IPS-18c (cell line): ENCODE measurements at regions not wholly inside any gene's neighbourhood (a gene's known extent, or its start where the extent isn't known, plus 50 kb on each side); places are given as distances from the start of the nearest gene placed in this dataset.
A peak's percentile ranks its signal among the peaks of the same experiment; 100 is the strongest.
"Not testable (repeated sequence)": the region's sequence is repeated elsewhere in the genome, so short reads cannot be mapped to it uniquely, and the experiment has no call there.

Source experiments
- H3K4me3 ChIP-seq: 2 replicates; pipeline ENCODE4 v1.7.0; 2013; ENCODE audit warnings: low read depth, mild to moderate bottlenecking, low read length, moderate library complexity; ENCODE audit not compliant: insufficient read depth
- H3K9me3 ChIP-seq: one replicate; pipeline ENCODE4 v1.6.1; 2013; ENCODE audit warnings: mild to moderate bottlenecking, low read length, moderate library complexity; ENCODE audit not compliant: control insufficient read depth, insufficient read depth

- no peaks in the 10 kb centered on the region for H3K9me3 ChIP-seq
- H3K4me3 ChIP-seq: no peak overlapping the region
Measured at GRCh38 chr19:23541991-23542390, 145.0 kb downstream of the ZNF675 start.

DNA sequence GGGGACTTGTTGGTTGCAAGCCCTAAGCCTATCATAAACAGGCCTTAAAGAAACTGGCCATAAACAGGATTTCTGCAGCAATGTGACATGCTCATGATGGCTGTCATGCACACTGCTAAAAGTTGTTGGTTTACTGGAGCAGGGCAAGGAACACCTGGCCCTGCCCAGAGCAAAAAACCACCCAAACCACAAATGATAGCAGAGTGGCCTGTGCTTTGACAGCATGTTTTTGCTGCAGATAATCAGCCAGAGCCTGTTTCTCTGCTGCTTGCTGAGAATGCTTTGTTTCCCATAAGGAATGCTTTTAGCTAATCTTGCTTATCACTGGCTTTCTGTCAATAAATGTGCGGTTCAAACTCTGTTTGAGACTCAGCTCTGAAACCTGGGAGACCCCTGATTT, 144.9 kb upstream of the ZNF91 start:
- not testable (repeated sequence) for H3K9me3 ChIP-seq, H3K4me3 ChIP-seq

- H3K9me3 ChIP-seq: no peaks in the 10 kb centered on the region
- H3K4me3 ChIP-seq: no peak overlapping the region
Measured at GRCh38 chr19:23539499-23539898, 144.2 kb upstream of the ZNF91 start.

- not testable (repeated sequence) for H3K4me3 ChIP-seq, H3K9me3 ChIP-seq
Measured at GRCh38 chr19:23537136-23537535, 141.9 kb upstream of the ZNF91 start.

- H3K9me3 ChIP-seq, H3K4me3 ChIP-seq: not testable (repeated sequence)
Measured at GRCh38 chr19:23536341-23536740, 141.1 kb upstream of the ZNF91 start.

GRCh38 chr19:23535901-23536300, 140.6 kb upstream of the ZNF91 start:
- H3K9me3 ChIP-seq, H3K4me3 ChIP-seq: not testable (repeated sequence)

GRCh38 chr19:23533441-23533840, 138.2 kb upstream of the ZNF91 start:
- not testable (repeated sequence) for H3K4me3 ChIP-seq, H3K9me3 ChIP-seq

- Histone ChIP-seq H3K4me3 (no peak overlapping the region), H3K9me3 (peaks cover 6% of the 10 kb centered on the region)
Measured at GRCh38 chr19:23531976-23532375, 136.7 kb upstream of the ZNF91 start.

DNA sequence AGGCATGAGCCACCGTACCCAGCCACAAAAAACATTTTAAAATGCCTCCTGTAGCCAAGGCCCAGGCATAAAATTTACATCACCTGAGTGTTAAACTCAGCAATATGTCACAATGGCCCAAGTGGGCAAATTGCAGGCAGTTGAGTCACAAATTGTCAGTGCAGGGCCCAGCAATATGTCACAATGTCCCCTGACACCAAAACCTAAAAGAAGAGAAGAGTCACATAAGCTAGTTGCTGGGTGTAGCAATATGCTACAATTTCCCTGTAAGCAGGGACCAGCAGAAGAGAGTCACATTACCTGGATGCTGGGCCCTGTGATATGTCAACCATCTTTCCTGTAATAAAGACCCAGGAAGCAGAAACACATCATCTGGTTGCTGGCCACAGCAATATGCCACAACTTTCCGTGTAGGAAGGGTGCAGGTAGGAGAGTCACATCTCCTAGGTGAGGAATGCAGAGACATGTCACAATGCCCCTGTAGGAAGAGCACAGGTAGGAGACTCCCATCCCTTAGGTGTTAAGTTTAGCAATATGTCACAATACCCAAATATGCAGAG, 136.0 kb upstream of the ZNF91 start:
- peaks cover 8% of the 10 kb centered on the region for H3K9me3 ChIP-seq
- H3K4me3 ChIP-seq: no peak overlapping the region

DNA sequence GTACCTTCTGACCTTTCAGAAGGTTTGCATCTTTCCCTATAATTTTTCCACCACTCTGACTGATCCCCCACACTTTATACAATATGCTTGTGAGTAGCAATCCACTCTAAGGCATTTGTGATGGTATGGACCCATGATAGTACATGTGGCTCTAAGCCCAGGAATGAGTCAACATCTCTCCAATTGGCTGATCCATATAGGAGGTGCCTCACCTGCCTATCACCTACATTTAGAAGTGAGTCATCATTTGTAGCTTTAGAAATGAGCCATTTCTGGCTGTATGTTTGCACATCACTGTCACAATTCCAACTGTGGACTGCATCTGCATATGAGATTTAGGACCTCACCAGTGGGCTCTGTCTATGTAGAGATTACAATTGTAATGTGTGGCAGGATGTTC, 133.1 kb upstream of the ZNF91 start:
- H3K4me3 ChIP-seq: no peak overlapping the region
- peaks cover 18% of the 10 kb centered on the region for H3K9me3 ChIP-seq

DNA sequence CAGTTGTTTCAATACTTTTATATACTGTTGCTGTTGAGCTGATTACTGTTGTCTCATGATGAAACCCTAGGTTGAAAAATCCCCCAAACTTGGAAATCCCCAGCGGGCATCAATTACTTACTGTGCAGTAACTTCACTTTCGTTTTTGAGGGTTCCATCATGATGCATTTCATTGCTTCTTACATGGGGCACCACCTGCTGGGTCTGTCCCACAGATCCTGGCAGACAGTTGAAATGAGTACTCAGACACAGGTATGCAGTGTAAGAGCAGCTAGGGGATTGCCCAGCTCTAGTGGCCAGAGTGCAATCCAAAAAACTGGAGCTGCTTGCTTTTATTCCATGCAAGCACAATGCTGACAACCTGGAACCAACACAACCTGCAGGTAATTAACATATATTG, 132.5 kb upstream of the ZNF91 start:
- Histone ChIP-seq H3K9me3 (peaks cover 18% of the 10 kb centered on the region), H3K4me3 (no peak overlapping the region)

GRCh38 chr19:23526302-23526701, 131.0 kb upstream of the ZNF91 start:
- peaks cover 18% of the 10 kb centered on the region for H3K9me3 ChIP-seq

DNA sequence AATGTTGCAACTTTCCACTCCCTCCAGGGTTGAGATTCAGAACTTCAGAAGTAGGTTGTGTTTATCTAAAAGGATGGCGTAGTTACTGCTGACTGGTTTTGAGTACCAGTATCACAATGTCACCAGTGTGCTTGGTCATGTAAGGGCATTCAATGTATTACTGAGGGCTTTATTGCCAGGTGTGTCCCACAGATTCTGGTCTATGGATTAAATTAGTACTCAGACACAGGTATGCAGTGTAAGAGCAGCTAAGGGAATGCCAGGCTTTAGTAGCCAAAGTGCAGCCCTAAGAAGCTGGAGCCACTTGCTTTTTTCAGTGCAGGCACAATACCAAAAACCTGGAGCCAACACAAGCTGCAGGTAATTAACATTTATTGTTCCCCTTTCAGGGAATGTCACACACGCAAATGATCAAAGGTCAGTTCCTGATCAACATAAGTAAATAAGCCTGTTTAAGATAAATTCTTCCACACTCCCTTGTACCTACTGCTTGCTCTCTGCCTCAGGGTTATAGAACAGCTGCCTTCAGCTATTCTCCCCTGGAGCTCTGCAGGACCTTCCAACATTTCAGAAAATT, 130.1 kb upstream of the ZNF91 start:
- H3K4me3 ChIP-seq: no peak overlapping the region
- H3K9me3 ChIP-seq: peaks cover 18% of the 10 kb centered on the region

More at GRCh38 chr19:23526302-23526701, 131.0 kb upstream of the ZNF91 start:
- no peak overlapping the region for H3K4me3 ChIP-seq

GRCh38 chr19:23523863-23524262, 128.6 kb upstream of the ZNF91 start:
- H3K9me3 ChIP-seq: peaks cover 13% of the 10 kb centered on the region

DNA sequence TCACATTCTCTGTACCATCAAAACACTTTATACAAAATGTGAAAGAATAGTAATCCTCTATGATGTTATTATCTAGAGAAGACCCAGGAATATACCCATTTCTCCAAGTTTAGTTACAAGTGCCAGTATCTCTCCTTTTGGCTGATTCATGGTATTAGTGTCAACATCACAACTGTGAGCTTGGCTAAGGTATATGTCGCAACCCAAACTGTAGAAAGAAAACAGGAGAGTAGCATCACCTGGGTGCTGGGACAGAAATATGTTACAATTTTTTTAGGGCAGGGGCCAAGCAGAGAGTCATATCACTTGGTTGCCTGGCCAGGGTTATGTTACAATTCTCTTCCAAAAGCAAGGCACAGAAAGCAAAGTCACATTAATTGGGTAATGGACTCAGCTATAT, 127.2 kb upstream of the ZNF91 start:
- peaks cover 16% of the 10 kb centered on the region for H3K9me3 ChIP-seq
- H3K4me3 ChIP-seq: no peak overlapping the region

More at GRCh38 chr19:23523863-23524262, 128.6 kb upstream of the ZNF91 start:
- H3K4me3 ChIP-seq: no peak overlapping the region

GRCh38 chr19:23521471-23521870, 126.2 kb upstream of the ZNF91 start:
- peaks cover 14% of the 10 kb centered on the region for H3K9me3 ChIP-seq
- H3K4me3 ChIP-seq: no peak overlapping the region

GRCh38 chr19:23520441-23520840, 125.2 kb upstream of the ZNF91 start:
- peaks cover 11% of the 10 kb centered on the region for H3K9me3 ChIP-seq
- H3K4me3 ChIP-seq: 0 out of 2 replicates have a peak overlapping the region, but pooled peaks have one; percentile 20

- peaks cover 11% of the 10 kb centered on the region for H3K9me3 ChIP-seq
- H3K4me3 ChIP-seq: no peak overlapping the region
Measured at GRCh38 chr19:23519031-23519430, 123.8 kb upstream of the ZNF91 start.

DNA sequence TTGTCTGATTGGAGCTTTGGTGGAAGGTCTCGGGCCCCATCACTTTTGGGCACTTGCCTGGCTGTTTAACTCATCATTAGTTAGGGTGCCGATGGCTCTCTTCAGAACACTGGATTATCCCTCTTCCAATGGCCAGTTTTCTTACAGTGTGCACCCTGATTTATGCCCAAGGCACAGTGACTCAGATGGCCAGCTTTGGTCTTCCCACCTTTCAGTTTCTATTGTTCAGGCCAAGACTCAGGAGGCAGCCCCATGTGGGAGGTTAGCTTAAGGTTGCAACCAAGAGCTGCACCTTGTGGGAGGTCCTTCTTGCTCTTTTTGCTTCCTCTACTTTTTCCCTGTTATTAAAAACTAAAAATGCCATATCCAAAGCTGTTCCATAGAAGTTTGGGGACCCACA, 121.0 kb upstream of the ZNF91 start:
- Histone ChIP-seq H3K4me3 (no peak overlapping the region), H3K9me3 (peaks cover 17% of the 10 kb centered on the region)
